K562 (cell line): ENCODE measurements at regions not wholly inside any gene's neighbourhood (a gene's known extent, or its start where the extent isn't known, plus 50 kb on each side); places are given as distances from the start of the nearest gene placed in this dataset.

ENCODE experiments used
- ATAC-seq: fragments of 200-7000 bp; cut with Tn5 transposase; 3 replicates; pipeline ENCODE4 v1.9.1; 2020; ENCODE audit warnings: moderate library complexity
- BruUV-seq: library from RNA; stranded (reverse); fragments of 400-500 nt; replicated peaks from 2 replicates; lab custom pipeline; 2021; lab: Mats Ljungman, UMichigan
- CTCF ChIA-PET: fragments of 300-600 bp; formaldehyde crosslinking; extraction: SDS; loops from one replicate; lab custom pipeline; 2021; ENCODE audit warnings: low intra/inter-chr PET ratio; lab: Yijun Ruan, JAX
- POLR2A ChIA-PET: fragments of 300-600, 350-650 bp; sonication (Branson Sonifier 250); formaldehyde crosslinking; extraction: SDS; loops from one replicate; lab custom pipeline; 2021; ENCODE audit warnings: antibody characterized with exemption, inconsistent platforms; lab: Yijun Ruan, JAX
- DNase-seq, 4 experiments: peaks; one replicate each; pipeline versions ENCODE4 v3.0.0 to v3.0.0-alpha.2; 2011 to 2018; ENCODE audit warnings: low spot score in 3 of 4, mixed read lengths in 3 of 4; ENCODE audit errors: extremely low read depth in 1 of 4
- FAIRE-seq: peaks from 2 replicates; lab custom pipeline; 2011; peaks lifted over from hg19 to GRCh38; lab: Jason Lieb, UNC
- H2AFZ ChIP-seq: 2 replicates; pipeline ENCODE4 v1.6.0; 2011; ENCODE audit warnings: low read depth, low read length, control low read depth, inconsistent platforms
- H3K27ac ChIP-seq: fragments of 200-600 bp; 3 replicates; pipeline ENCODE4 v1.8.0; 2011; ENCODE audit warnings: low read depth, mild to moderate bottlenecking, control low read depth, inconsistent platforms, low read length, moderate library complexity, mixed read lengths; ENCODE audit errors: extremely low read depth
- H3K27me3 ChIP-seq, 2 experiments: fragments of 300-600 bp in 1 of 2; 2 replicates in 1 of 2; 3 replicates in 1 of 2; pipeline versions ENCODE4 v1.6.0 to v1.8.0; 2011; ENCODE audit warnings: inconsistent platforms in 2 of 2, low read length in 2 of 2, mild to moderate bottlenecking in 1 of 2, mixed read lengths in 1 of 2, moderate library complexity in 1 of 2; ENCODE audit not compliant: control insufficient read depth in 2 of 2, insufficient read depth in 2 of 2
- H3K36me3 ChIP-seq: fragments of 300-600 bp; 3 replicates; pipeline ENCODE4 v1.8.0; 2011; ENCODE audit warnings: mild to moderate bottlenecking, low read length, inconsistent platforms; ENCODE audit not compliant: control insufficient read depth, insufficient read depth
- H3K4me1 ChIP-seq, 2 experiments: fragments of 200-600 bp in 1 of 2; replicated peaks in 1 of 2; 2 replicates in 1 of 2; 3 replicates in 1 of 2; pipeline versions ENCODE4 v1.5.1 to v1.8.0; 2011; ENCODE audit warnings: inconsistent platforms in 2 of 2, low read length in 2 of 2, mild to moderate bottlenecking in 1 of 2, mixed read lengths in 1 of 2, moderate library complexity in 1 of 2; ENCODE audit not compliant: control insufficient read depth in 2 of 2, insufficient read depth in 2 of 2
- H3K4me2 ChIP-seq: 2 replicates; pipeline ENCODE4 v1.6.1; 2011; ENCODE audit warnings: low read length, control low read depth, inconsistent platforms, mixed read lengths; ENCODE audit not compliant: insufficient read depth
- H3K4me3 ChIP-seq: fragments of 200-600 bp; sonication (generic), shearing (Covaris generic); 2 replicates; pipeline ENCODE4 v1.5.1; 2016; ENCODE audit warnings: control low read depth, inconsistent platforms
- H3K79me2 ChIP-seq: fragments of 200-600 bp; 3 replicates; pipeline ENCODE4 v1.8.0; 2011; ENCODE audit warnings: low read length, inconsistent platforms; ENCODE audit not compliant: control insufficient read depth, insufficient read depth
- H3K9ac ChIP-seq, 2 experiments: 2 replicates each; pipeline versions ENCODE4 v1.6.0 to v1.6.1; 2011; ENCODE audit warnings: low read depth in 2 of 2, low read length in 2 of 2, control low read depth in 1 of 2, inconsistent platforms in 1 of 2, mild to moderate bottlenecking in 1 of 2, mixed read lengths in 1 of 2; ENCODE audit not compliant: insufficient read depth in 1 of 2
- H3K9me1 ChIP-seq: one replicate; pipeline ENCODE4 v1.6.0; 2011; ENCODE audit warnings: inconsistent platforms, mild to moderate bottlenecking, low read length, moderate library complexity; ENCODE audit not compliant: control insufficient read depth, insufficient read depth
- H3K9me3 ChIP-seq: replicated peaks from 2 replicates; pipeline ENCODE4 v1.5.1; 2011; ENCODE audit warnings: low read depth, low read length, inconsistent platforms; ENCODE audit not compliant: control insufficient read depth, insufficient read depth
- H4K20me1 ChIP-seq: replicated peaks from 2 replicates; pipeline ENCODE4 v1.6.1; 2011; ENCODE audit warnings: low read length, inconsistent platforms, mixed read lengths; ENCODE audit not compliant: control insufficient read depth, insufficient read depth
- CHAMP1 ChIP-seq: fragments of 450-650 bp; IDR thresholded peaks from 2 replicates; pipeline ENCODE4 v1.6.1; 2016; ENCODE audit warnings: mild to moderate bottlenecking
- E2F4 ChIP-seq: sonication (generic); formaldehyde crosslinking; IDR thresholded peaks from 2 replicates; pipeline ENCODE4 v1.8.0; 2022; ENCODE audit warnings: mild to moderate bottlenecking, low read depth, missing genetic modification reagents
- KLF6 ChIP-seq: fragments of 250-450 bp; sonication (Bioruptor Pico); IDR thresholded peaks from 2 replicates; pipeline ENCODE4 v1.4.0; 2020; ENCODE audit warnings: mild to moderate bottlenecking, moderate library complexity, borderline replicate concordance
- MAZ ChIP-seq, 2 experiments: fragments of 450-650 bp in 1 of 2; sonication (generic) in 1 of 2; formaldehyde crosslinking; IDR thresholded peaks in 1 of 2; conservative IDR thresholded peaks in 1 of 2; 2 replicates each; pipeline versions ENCODE4 v1.4.0 to v1.5.0; 2020; ENCODE audit warnings: mild to moderate bottlenecking in 1 of 2, missing genetic modification reagents in 1 of 2
- MCM3 ChIP-seq: fragments of 450-650 bp; IDR thresholded peaks from 2 replicates; pipeline ENCODE4 v1.6.1; 2016
- POLR2A ChIP-seq: fragments of 450-650 bp; conservative IDR thresholded peaks from 2 replicates; pipeline ENCODE4 v1.6.1; 2016
- SMAD4 ChIP-seq: fragments of 250-450 bp; sonication (Bioruptor Pico); conservative IDR thresholded peaks from 2 replicates; pipeline ENCODE4 v1.8.0; 2021; ENCODE audit warnings: inconsistent platforms, mild to moderate bottlenecking, moderate library complexity
- TBL1XR1 ChIP-seq, 2 experiments: IDR thresholded peaks; 2 replicates each; pipeline ENCODE4 v1.6.1; 2012; ENCODE audit warnings: improper control_type of control experiment in 2 of 2, low read length in 2 of 2, mild to moderate bottlenecking in 1 of 2
- ZNF695 ChIP-seq: fragments of 450-650 bp; formaldehyde crosslinking; IDR thresholded peaks from 2 replicates; pipeline ENCODE4 v1.4.0; 2020; ENCODE audit warnings: mild to moderate bottlenecking, moderate library complexity
- WGBS: fragments of 100-300 bp; shearing (Covaris generic); methylation state at CpG from one replicate; pipeline ENCODE4 v1.1.6; 2016; ENCODE audit warnings: low coverage, mixed read lengths; ENCODE audit not compliant: insufficient coverage; ENCODE audit errors: missing lambda C conversion rate; 5-methylcytosine and 5-hydroxymethylcytosine counted together
- in situ Hi-C: fragments of 300-500 bp; cut with MboI; formaldehyde crosslinking; loops from 4 replicates; pipeline ENCODE4 v1.15.0; 2018; ENCODE audit warnings: inconsistent platforms, mixed read lengths
- intact Hi-C: fragments of 100-400 bp; cut with micrococcal nuclease; formaldehyde crosslinking; loops from 2 replicates; pipeline ENCODE4 v1.14.2; 2022

GRCh38 chr5:163760498-163760897 is 255.1 kb downstream of the MAT2B start (continued):
- TF ChIP-seq CHAMP1 (no peak), MAZ (CRISPR knock-in tag; conservative IDR thresholded peaks at IDR 0.05 in 1 of 2, IDR thresholded peaks at IDR 0.05 in 1 of 2) (no peak), POLR2A (no peak), ZNF695 (CRISPR knock-in tag) (no peak), KLF6 (no peak), SMAD4 (CRISPR knock-in tag) (no peak)

GRCh38 chr5:163766936-163767670 is 261.7 kb downstream of the MAT2B start:
- no peak overlapping the region for H2AFZ ChIP-seq
- intact Hi-C loops, result no loop called here
- in situ Hi-C loops, result no loop called here
- H3K27ac ChIP-seq, result no peak overlapping the region
- no peak overlapping the region for H3K4me3 ChIP-seq
- H3K4me2 ChIP-seq, result no peak overlapping the region
- no peaks in the 10 kb centered on the region for H3K9me1 ChIP-seq
- no peak for DNase-seq
- no TSS peak for BruUV-seq
- no peaks in the 10 kb centered on the region for H4K20me1 ChIP-seq
- no peaks in the 10 kb centered on the region for H3K36me3 ChIP-seq
- H3K27me3 ChIP-seq, result no peaks in the 10 kb centered on the region
- no peak overlapping the region for H3K9ac ChIP-seq
- ChIA-PET POLR2A (no interaction called here), CTCF (no interaction called here)
- H3K9me3 ChIP-seq, result no peaks in the 10 kb centered on the region
- H3K4me1 ChIP-seq, result no peaks in the 10 kb centered on the region
- no peak for FAIRE-seq
- ATAC-seq, result no peak
- TF ChIP-seq TBL1XR1 (IDR thresholded peaks at IDR 0.05; ENCODE audit: low read length in 2 of 2), result no peak
- TF ChIP-seq E2F4 (CRISPR knock-in tag), result no peak
- TF ChIP-seq MCM3, result no peak
- no peaks in the 10 kb centered on the region for H3K79me2 ChIP-seq
- 0% methylated on average over 8 of the region's 8 CpGs for WGBS
